Ramos (cell line): ENCODE measurements at regions not wholly inside any gene's neighbourhood (a gene's known extent, or its start where the extent isn't known, plus 50 kb on each side); places are given as distances from the start of the nearest gene placed in this dataset.

Experiments used
- in situ Hi-C: fragments of 300-500 bp; cut with MboI; formaldehyde crosslinking; loops from one replicate; pipeline ENCODE4 v1.14.3; 2022; ENCODE audit warnings: low sequenced_read_pairs; ENCODE audit not compliant: unreplicated experiment

DNA sequence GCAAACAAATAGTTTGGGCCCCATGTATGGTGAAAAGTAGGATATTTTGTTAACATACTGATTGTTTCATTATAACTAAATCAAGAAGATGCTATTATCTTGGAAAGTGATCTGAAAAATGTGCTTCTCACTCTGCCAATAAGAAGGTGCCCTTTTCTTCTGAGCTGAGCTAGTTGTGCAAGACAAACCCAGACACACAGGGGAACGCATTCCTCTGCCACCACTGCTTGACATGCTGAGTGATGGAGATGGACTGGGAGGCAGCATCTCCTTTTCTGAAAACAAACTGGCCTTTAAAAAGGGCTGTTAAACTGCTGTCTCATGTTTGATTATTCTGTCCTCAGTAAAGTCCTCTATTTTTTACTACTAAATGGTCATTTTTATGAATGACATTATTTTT lies 1989.9 kb upstream of the CELF4 start:
- in situ Hi-C loops: no loop called here

DNA sequence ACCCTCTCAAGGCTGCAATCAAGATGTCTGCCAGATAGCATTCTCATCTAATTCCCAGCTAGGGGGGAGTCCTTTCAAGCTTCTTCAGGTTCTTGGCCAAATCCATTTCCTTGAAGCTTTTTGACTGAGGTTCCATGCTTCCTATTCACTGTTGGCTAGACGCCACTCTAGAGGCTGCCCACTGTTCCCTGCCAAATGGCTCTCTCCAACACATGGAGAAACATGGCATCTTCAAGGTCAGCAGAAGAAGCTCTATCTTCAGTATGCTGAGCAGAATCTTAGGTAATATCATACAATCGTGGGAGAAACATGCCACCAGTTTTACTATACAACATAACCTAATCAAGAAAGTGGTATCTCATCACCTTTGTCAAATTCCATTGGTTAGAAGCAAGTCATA lies 1985.1 kb upstream of the CELF4 start:
- in situ Hi-C loops: no loop called here

- in situ Hi-C loops: no loop called here
These were observed 1983.5 kb upstream of the CELF4 start for GRCh38 chr18:39549144-39549543.

GRCh38 chr18:39531659-39532058 lies 1966.1 kb upstream of the CELF4 start:
- in situ Hi-C loops: no loop called here

DNA sequence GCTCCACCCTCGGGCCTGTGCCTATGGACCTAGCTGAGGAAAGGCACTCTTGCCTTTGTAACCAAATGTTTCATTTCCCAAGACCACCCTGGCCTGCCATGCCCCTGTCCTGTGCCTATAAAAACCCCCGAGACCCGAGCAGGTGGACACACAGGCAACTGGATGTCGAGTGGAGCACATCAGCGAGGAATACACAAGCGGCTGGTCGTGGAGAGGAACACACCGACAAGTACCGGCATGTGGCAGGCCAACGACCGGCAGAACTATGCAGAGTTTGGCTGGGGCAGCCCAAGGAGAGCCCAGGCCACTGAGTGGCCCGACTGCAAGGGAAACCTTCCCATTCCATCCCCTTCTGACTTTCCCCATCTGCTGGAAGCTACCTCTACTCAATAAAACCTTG lies 1963.8 kb upstream of the CELF4 start:
- in situ Hi-C loops: no loop called here

GRCh38 chr18:39527465-39527864 lies 1961.9 kb upstream of the CELF4 start:
- in situ Hi-C loops: no loop called here

- in situ Hi-C loops: no loop called here
These were observed 1958.8 kb upstream of the CELF4 start for GRCh38 chr18:39524370-39524769.

GRCh38 chr18:39523281-39523680 lies 1957.7 kb upstream of the CELF4 start:
- in situ Hi-C loops: no loop called here

DNA sequence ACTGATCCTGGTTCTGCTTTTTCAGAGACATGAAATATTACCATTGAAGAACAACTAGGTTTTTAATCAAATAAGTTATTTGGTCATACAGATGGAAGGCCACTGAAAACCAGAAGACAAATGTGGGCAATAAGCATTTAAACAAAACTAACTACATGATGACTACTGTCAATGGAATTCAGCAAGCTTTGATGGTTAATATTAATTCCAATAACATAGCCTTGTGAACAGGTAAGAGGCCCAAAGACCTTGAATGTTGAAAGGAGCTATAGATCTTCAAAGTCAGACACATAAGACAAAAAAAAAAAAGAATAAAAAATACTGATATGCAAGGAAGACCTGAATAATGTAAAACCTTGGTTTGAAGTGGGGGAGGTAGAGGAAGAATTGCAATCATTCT lies 1955.6 kb upstream of the CELF4 start:
- in situ Hi-C loops: no loop called here

DNA sequence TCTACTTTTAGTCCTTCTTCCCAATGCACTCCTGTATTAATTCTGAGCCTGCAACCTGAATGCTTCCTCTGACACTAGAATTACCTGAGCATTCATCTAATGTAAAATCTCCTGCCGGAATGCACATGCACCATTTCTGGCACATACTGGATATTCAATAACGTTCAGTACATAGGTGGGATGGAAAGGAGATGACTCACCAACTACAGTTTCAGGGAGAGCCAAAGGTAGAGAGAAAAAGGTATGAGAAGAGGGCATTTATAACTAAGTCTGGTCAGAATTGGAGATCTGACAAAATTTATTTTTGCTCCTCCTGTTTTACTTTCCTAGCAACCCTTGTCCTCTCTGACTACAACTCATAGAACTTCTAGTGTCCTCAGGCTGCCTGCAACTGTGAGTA lies 1954.1 kb upstream of the CELF4 start:
- in situ Hi-C loops: no loop called here

GRCh38 chr18:39515299-39515698 lies 1949.7 kb upstream of the CELF4 start:
- in situ Hi-C loops: no loop called here

DNA sequence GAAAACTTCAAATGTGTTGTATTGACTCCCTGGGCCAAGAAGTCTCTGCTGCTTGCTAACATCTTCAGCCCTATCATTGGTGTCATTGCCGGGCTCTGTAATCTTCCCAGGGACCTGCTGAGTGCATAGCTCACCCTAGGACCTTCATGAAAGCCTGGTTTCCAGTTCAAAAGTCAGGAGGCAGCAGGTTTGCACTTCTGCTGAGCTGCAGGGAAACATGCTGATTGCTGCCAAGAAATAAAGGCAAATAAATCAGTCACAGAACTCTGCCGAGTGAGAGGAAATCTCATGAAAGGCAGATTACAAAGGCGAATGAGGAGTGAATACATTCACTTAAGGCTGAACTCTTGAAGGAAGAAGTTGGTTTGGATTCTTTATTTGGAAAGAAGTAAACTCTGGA lies 1947.6 kb upstream of the CELF4 start:
- in situ Hi-C loops: no loop called here

GRCh38 chr18:39506581-39507330 lies 1941.2 kb upstream of the CELF4 start:
- in situ Hi-C loops: no loop called here

- in situ Hi-C loops: no loop called here
These were observed 1934.7 kb upstream of the CELF4 start for GRCh38 chr18:39500306-39500705.

DNA sequence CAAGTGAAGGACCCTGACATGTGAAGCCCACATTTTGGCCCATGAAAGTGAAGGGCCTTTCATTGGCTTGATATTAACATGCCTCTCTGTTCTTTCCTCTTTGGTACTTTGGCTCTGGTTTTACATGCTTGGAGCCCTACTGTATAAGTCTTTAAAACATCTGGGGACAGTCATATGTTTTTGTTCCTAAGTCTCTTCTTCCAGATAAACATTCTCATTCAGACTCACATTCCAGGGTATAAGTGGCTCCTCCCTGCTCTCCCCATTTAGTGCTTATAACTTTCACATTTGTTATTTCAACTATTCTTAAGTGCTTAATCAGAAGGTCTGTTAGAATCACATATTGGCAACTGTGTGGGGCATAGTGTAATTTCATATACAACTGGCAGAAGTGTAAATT lies 1932.2 kb upstream of the CELF4 start:
- in situ Hi-C loops: no loop called here

DNA sequence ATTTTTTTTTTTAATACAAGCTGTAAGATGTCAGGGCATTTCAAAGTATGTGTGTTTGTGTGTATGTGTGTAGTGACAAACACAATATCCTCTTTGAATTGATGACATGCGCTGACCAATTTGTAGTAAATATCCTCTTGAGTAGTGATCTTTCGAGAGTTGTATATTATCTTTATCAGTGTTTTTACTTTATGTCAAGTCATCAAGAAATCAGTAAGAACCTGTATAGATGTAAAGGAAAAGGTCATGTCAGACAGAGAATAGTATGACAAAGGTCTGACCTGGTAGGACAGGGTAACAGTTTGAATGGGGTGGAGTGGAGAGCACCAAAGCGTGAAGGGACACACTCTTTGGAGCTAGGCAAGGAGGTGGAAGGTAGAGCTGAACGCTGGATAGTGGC lies 1931.4 kb upstream of the CELF4 start:
- in situ Hi-C loops: no loop called here

DNA sequence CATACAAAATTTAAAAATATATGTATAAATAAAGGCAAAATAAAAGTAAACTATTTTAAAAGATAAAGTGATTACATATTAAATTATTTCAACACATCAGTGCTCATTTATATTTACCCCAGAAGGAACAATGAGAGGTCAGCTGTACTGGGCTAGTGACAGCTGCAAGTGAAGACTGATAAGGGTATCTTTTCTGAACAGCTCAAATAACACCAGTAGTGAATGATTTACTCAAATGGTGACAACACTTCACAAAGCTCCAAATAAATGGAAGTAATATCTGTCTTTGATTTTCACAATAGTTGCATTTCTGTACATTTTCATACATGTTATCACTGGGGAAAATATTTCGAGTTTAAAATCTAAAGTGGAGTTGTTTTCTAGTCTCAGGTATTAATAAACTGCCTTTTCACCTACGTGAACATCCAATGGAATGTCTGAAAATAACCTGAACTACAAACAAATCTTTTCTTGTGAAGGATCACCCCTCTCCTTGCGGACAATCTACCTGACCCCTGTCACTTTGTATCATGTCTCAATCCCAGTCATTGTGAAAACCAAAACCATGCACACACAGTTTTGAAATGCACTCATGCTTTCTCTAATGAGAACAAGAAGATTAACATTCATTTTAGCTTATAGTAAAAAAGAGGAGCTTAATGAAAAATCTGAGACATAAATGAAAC lies 1928.8 kb upstream of the CELF4 start:
- in situ Hi-C loops: no loop called here

DNA sequence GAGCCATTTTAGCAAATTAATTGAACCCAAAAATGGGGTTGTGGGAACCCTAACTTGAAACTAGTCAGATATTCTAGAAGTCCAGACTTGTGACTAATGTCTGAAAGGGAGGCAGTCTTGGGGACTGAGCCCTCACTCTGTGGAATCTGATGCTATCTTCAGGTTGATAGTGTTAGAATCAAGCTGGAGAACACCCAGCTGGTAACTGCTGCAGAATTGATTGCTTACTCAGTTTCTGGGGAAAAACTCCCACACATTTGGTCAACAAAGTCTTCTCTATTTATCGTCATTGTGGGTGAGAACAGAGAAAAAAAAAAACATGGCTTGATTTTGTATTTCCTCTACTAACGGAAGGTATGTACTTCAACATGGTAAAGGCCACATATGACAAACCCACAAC lies 1925.8 kb upstream of the CELF4 start:
- in situ Hi-C loops: no loop called here

GRCh38 chr18:39489431-39489830 lies 1923.8 kb upstream of the CELF4 start:
- in situ Hi-C loops: no loop called here

DNA sequence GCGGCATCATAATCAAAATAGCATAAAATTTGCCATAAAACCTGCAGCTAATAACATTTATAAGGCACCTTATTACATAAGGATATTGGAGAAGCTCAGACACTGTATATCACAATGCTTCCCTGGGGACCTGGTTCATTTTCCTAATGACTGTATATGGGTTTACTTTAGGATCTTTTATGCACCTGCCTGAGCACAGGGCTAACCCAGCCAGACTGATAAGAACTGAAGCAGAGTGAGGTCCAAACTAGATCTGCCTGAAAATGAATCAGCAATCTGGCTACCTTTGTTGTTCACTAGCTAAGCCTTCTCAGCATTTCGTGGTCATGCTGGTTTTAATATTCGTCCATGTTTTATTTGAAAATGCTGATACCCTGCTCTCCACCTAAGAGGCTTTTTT lies 1922.3 kb upstream of the CELF4 start:
- in situ Hi-C loops: no loop called here

- in situ Hi-C loops: no loop called here
These were observed 1920.7 kb upstream of the CELF4 start for GRCh38 chr18:39486268-39486667.

GRCh38 chr18:39485696-39486095 lies 1920.1 kb upstream of the CELF4 start:
- in situ Hi-C loops: no loop called here
